ENCODE measurements at regions not wholly inside any gene's neighbourhood (a gene's known extent, or its start where the extent isn't known, plus 50 kb on each side); places are given as distances from the start of the nearest gene placed in this dataset.
"Not testable (repeated sequence)": the region's sequence is repeated elsewhere in the genome, so short reads cannot be mapped to it uniquely, and the experiment has no call there.

DNA sequence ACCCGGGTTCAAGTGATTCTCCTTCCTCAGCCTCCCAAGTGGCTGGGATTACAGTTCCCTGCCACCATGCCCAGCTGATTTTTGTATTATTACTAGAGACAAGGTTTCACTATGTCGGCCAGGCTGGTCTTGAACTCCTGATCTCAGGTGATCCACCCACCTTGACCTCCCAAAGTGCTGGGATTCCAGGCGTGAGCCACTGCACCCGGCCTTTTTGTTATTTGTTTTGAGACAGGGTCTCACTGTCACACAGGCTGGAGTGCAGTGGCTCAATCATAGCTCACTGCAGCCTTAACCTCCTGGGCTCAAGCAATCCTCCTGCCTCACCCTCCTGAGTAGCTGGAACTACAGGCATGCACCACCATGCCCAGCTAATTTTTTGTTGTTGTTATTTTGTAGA, 104.8 kb upstream of the CARD11 start:
- not testable (repeated sequence) for H3K79me1 ChIP-seq (ENCODE audit: low read length); H3K23ac ChIP-seq (ENCODE audit: low read length); H3K4me3 ChIP-seq (ENCODE audit: low read length); H4K5ac ChIP-seq (ENCODE audit: low read length); H3K4me2 ChIP-seq (ENCODE audit: low read length); H3K4me1 ChIP-seq (ENCODE audit: control insufficient read depth, low read depth, low read length); H3K4ac ChIP-seq (ENCODE audit: low read depth, low read length); H3K18ac ChIP-seq (ENCODE audit: low read length); H3K27me3 ChIP-seq (ENCODE audit: insufficient read depth, low read length, poor library complexity); H2BK15ac ChIP-seq (replicated peaks; ENCODE audit: low read depth); H2BK5ac ChIP-seq (ENCODE audit: low read length); H3K27ac ChIP-seq (ENCODE audit: low read depth, low read length); DNase-seq; H3K79me2 ChIP-seq (ENCODE audit: control insufficient read depth, insufficient read depth, low read length); H4K8ac ChIP-seq (ENCODE audit: low read depth, low read length); H2AK5ac ChIP-seq (ENCODE audit: low read length); H2BK120ac ChIP-seq (ENCODE audit: low read depth, low read length); H3K9ac ChIP-seq (ENCODE audit: low read length); H3K56ac ChIP-seq (ENCODE audit: low read length); H3K36me3 ChIP-seq (ENCODE audit: control insufficient read depth, insufficient read depth, low read length)
- no CpG with 5 or more reads among the region's 4 CpGs for WGBS (ENCODE audit: extremely low coverage, insufficient coverage, low lambda C conversion rate)

DNA sequence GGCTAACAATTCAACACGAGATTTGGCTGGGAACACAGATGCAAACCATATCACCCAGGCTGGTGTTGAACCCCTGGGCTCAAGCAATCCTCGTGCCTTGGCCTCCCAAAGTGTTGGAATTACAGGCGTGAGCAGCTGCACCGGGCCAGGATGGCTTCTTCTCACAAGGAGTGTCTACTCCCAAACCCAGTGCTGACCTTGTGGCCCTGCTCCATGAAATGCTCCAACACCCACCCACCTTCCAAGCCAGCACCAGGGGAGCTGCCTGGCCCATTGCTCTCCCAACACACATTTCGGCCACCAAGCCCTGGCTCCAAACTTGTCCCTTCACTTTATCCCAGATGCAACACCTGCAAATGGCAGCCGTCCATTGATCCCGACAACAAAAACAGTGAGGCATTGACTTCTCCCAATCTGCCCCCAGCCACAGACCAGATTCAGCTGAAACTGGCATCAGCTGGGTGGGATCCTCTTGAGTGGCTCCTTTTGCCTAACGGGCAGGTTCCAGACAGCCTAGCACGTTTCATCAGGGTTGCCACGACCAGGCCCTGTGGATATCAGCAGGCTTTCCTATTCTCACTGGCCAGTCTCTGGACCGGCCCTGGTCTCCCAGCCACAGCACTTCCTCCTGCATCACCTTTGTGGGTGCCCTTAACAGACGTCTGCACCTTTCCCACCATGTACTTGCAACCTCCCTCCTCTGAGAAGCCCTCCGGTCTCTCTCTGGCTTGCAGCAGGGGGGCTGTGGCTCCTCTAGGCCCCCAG, 105.7 kb upstream of the CARD11 start:
- Histone ChIP-seq H4K8ac (ENCODE audit: low read depth, low read length) (no peak overlapping the region), H2BK5ac (ENCODE audit: low read length) (no peak overlapping the region), H3K4ac (ENCODE audit: low read depth, low read length) (no peak overlapping the region), H3K36me3 (ENCODE audit: control insufficient read depth, insufficient read depth, low read length) (no peaks in the 10 kb centered on the region), H3K56ac (ENCODE audit: low read length) (no peak overlapping the region), H3K9ac (ENCODE audit: low read length) (no peak overlapping the region), H3K23ac (ENCODE audit: low read length) (no peak overlapping the region), H3K79me2 (ENCODE audit: control insufficient read depth, insufficient read depth, low read length) (no peaks in the 10 kb centered on the region), H3K4me3 (ENCODE audit: low read length) (no peak overlapping the region), H3K4me1 (ENCODE audit: control insufficient read depth, low read depth, low read length) (no peaks in the 10 kb centered on the region), H3K27ac (ENCODE audit: low read depth, low read length) (no peak overlapping the region), H3K27me3 (ENCODE audit: insufficient read depth, low read length, poor library complexity) (no peaks in the 10 kb centered on the region), H3K79me1 (ENCODE audit: low read length) (no peaks in the 10 kb centered on the region), H2BK15ac (replicated peaks; ENCODE audit: low read depth) (no peak overlapping the region), H2BK120ac (ENCODE audit: low read depth, low read length) (no peak overlapping the region), H2AK5ac (ENCODE audit: low read length) (no peak overlapping the region), H4K5ac (ENCODE audit: low read length) (no peak overlapping the region), H3K4me2 (ENCODE audit: low read length) (no peak overlapping the region), H3K18ac (ENCODE audit: low read length) (no peak overlapping the region)
- no CpG with 5 or more reads among the region's 13 CpGs for WGBS (ENCODE audit: extremely low coverage, insufficient coverage, low lambda C conversion rate)
- DNase-seq: no peak

- Histone ChIP-seq H3K4ac (ENCODE audit: low read depth, low read length) (no peak overlapping the region), H3K4me3 (ENCODE audit: low read length) (no peak overlapping the region), H2BK120ac (ENCODE audit: low read depth, low read length) (no peak overlapping the region), H2BK5ac (ENCODE audit: low read length) (no peak overlapping the region), H3K4me1 (ENCODE audit: control insufficient read depth, low read depth, low read length) (no peaks in the 10 kb centered on the region), H3K27ac (ENCODE audit: low read depth, low read length) (no peak overlapping the region), H3K27me3 (ENCODE audit: insufficient read depth, low read length, poor library complexity) (no peaks in the 10 kb centered on the region), H3K56ac (ENCODE audit: low read length) (no peak overlapping the region), H4K5ac (ENCODE audit: low read length) (no peak overlapping the region), H3K36me3 (ENCODE audit: control insufficient read depth, insufficient read depth, low read length) (no peaks in the 10 kb centered on the region), H3K79me1 (ENCODE audit: low read length) (no peaks in the 10 kb centered on the region), H2BK15ac (replicated peaks; ENCODE audit: low read depth) (no peak overlapping the region), H3K9ac (ENCODE audit: low read length) (no peak overlapping the region), H3K4me2 (ENCODE audit: low read length) (no peak overlapping the region), H3K18ac (ENCODE audit: low read length) (no peak overlapping the region), H2AK5ac (ENCODE audit: low read length) (no peak overlapping the region), H3K23ac (ENCODE audit: low read length) (no peak overlapping the region), H3K79me2 (ENCODE audit: control insufficient read depth, insufficient read depth, low read length) (no peaks in the 10 kb centered on the region), H4K8ac (ENCODE audit: low read depth, low read length) (no peak overlapping the region)
- DNase-seq: no peak
- no CpG with 5 or more reads among the region's 8 CpGs for WGBS (ENCODE audit: extremely low coverage, insufficient coverage, low lambda C conversion rate)
Measured at GRCh38 chr7:3150027-3150426, 106.4 kb upstream of the CARD11 start.

DNA sequence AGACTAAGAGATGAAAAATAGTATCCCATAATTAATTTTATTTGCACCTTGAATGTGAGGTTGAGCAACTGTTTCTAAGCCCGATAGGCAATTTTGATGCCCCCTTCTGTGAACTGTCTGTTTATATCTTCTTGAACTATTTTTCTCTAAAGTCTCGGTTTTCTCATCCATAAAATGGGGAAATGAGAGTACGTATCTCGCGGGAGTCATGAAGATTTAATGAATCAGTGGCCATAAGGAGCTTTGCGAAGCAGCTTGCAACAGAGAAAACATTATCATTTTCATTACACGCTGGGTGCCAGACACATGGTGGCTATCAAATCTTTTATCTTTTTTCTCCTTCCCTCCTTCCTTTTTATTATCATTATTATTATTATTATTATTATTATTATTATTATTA, 108.1 kb upstream of the CARD11 start:
- no peak overlapping the region for H4K8ac ChIP-seq (ENCODE audit: low read depth, low read length)
- WGBS (ENCODE audit: extremely low coverage, insufficient coverage, low lambda C conversion rate): no CpG with 5 or more reads among the region's 7 CpGs

GRCh38 chr7:3152714-3153113, 109.0 kb upstream of the CARD11 start:
- no peaks in the 10 kb centered on the region for H3K36me3 ChIP-seq (ENCODE audit: control insufficient read depth, insufficient read depth, low read length)
- H2BK15ac ChIP-seq (replicated peaks; ENCODE audit: low read depth): no peak overlapping the region
- no peak overlapping the region for H2AK5ac ChIP-seq (ENCODE audit: low read length)
- no peak overlapping the region for H3K4ac ChIP-seq (ENCODE audit: low read depth, low read length)
- no peak overlapping the region for H3K4me2 ChIP-seq (ENCODE audit: low read length)
- no peak for DNase-seq
- no peaks in the 10 kb centered on the region for H3K4me1 ChIP-seq (ENCODE audit: control insufficient read depth, low read depth, low read length)
- H2BK120ac ChIP-seq (ENCODE audit: low read depth, low read length): no peak overlapping the region
- H3K9ac ChIP-seq (ENCODE audit: low read length): no peak overlapping the region
- H4K5ac ChIP-seq (ENCODE audit: low read length): no peak overlapping the region
- no peak overlapping the region for H2BK5ac ChIP-seq (ENCODE audit: low read length)
- no peak overlapping the region for H4K8ac ChIP-seq (ENCODE audit: low read depth, low read length)
- no CpG with 5 or more reads among the region's 7 CpGs for WGBS (ENCODE audit: extremely low coverage, insufficient coverage, low lambda C conversion rate)
- no peaks in the 10 kb centered on the region for H3K79me1 ChIP-seq (ENCODE audit: low read length)
- H3K18ac ChIP-seq (ENCODE audit: low read length): no peak overlapping the region
- H3K56ac ChIP-seq (ENCODE audit: low read length): no peak overlapping the region
- no peaks in the 10 kb centered on the region for H3K27me3 ChIP-seq (ENCODE audit: insufficient read depth, low read length, poor library complexity)
- no peaks in the 10 kb centered on the region for H3K79me2 ChIP-seq (ENCODE audit: control insufficient read depth, insufficient read depth, low read length)
- no peak overlapping the region for H3K4me3 ChIP-seq (ENCODE audit: low read length)
- no peak overlapping the region for H3K23ac ChIP-seq (ENCODE audit: low read length)
- no peak overlapping the region for H3K27ac ChIP-seq (ENCODE audit: low read depth, low read length)

More for the DNA sequence above, 108.1 kb upstream of the CARD11 start:
- Histone ChIP-seq H3K79me1 (ENCODE audit: low read length) (no peaks in the 10 kb centered on the region), H3K9ac (ENCODE audit: low read length) (no peak overlapping the region), H3K23ac (ENCODE audit: low read length) (no peak overlapping the region), H3K4me1 (ENCODE audit: control insufficient read depth, low read depth, low read length) (no peaks in the 10 kb centered on the region), H3K27me3 (ENCODE audit: insufficient read depth, low read length, poor library complexity) (no peaks in the 10 kb centered on the region), H3K4me2 (ENCODE audit: low read length) (no peak overlapping the region), H2BK5ac (ENCODE audit: low read length) (no peak overlapping the region), H3K4me3 (ENCODE audit: low read length) (no peak overlapping the region), H3K4ac (ENCODE audit: low read depth, low read length) (no peak overlapping the region), H4K5ac (ENCODE audit: low read length) (no peak overlapping the region), H3K27ac (ENCODE audit: low read depth, low read length) (no peak overlapping the region), H2AK5ac (ENCODE audit: low read length) (no peak overlapping the region), H2BK120ac (ENCODE audit: low read depth, low read length) (no peak overlapping the region), H3K36me3 (ENCODE audit: control insufficient read depth, insufficient read depth, low read length) (no peaks in the 10 kb centered on the region), H3K18ac (ENCODE audit: low read length) (no peak overlapping the region), H3K56ac (ENCODE audit: low read length) (no peak overlapping the region), H3K79me2 (ENCODE audit: control insufficient read depth, insufficient read depth, low read length) (no peaks in the 10 kb centered on the region), H2BK15ac (replicated peaks; ENCODE audit: low read depth) (no peak overlapping the region)
- DNase-seq: no peak

DNA sequence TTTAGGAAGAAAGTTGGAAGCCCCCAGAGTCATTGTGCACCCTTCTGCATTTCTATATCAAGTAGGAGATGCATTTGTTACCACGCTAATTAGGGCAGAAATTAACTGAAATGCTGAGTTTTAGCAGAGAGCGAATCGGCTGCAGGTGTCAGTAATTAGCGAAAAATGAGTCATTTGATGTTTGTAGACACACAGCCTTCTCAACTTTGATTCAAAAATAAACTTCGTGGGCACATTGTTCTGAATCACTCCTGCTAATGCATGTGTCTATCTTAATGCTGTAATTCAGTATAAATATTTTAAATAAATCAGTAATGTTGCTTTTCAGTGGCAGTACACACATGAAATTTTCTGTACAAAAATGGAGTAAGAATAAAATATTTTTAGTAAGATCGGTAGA, 109.5 kb upstream of the CARD11 start:
- no CpG with 5 or more reads among the region's 6 CpGs for WGBS (ENCODE audit: extremely low coverage, insufficient coverage, low lambda C conversion rate)
- Histone ChIP-seq H3K4ac (ENCODE audit: low read depth, low read length) (no peak overlapping the region), H3K27ac (ENCODE audit: low read depth, low read length) (no peak overlapping the region), H4K5ac (ENCODE audit: low read length) (no peak overlapping the region), H3K36me3 (ENCODE audit: control insufficient read depth, insufficient read depth, low read length) (no peaks in the 10 kb centered on the region), H3K9ac (ENCODE audit: low read length) (no peak overlapping the region), H3K18ac (ENCODE audit: low read length) (no peak overlapping the region), H3K4me3 (ENCODE audit: low read length) (no peak overlapping the region), H3K27me3 (ENCODE audit: insufficient read depth, low read length, poor library complexity) (no peaks in the 10 kb centered on the region), H3K4me1 (ENCODE audit: control insufficient read depth, low read depth, low read length) (no peaks in the 10 kb centered on the region), H2BK120ac (ENCODE audit: low read depth, low read length) (no peak overlapping the region), H3K23ac (ENCODE audit: low read length) (no peak overlapping the region), H3K79me1 (ENCODE audit: low read length) (no peaks in the 10 kb centered on the region), H3K56ac (ENCODE audit: low read length) (no peak overlapping the region), H3K79me2 (ENCODE audit: control insufficient read depth, insufficient read depth, low read length) (no peaks in the 10 kb centered on the region), H3K4me2 (ENCODE audit: low read length) (no peak overlapping the region), H2AK5ac (ENCODE audit: low read length) (no peak overlapping the region), H4K8ac (ENCODE audit: low read depth, low read length) (no peak overlapping the region), H2BK15ac (replicated peaks; ENCODE audit: low read depth) (no peak overlapping the region), H2BK5ac (ENCODE audit: low read length) (no peak overlapping the region)
- DNase-seq: no peak
